Activated T-cell treated with anti-CD3 and anti-CD28 coated beads for 1 hour (primary cell): ENCODE measurements at regions not wholly inside any gene's neighbourhood (a gene's known extent, or its start where the extent isn't known, plus 50 kb on each side); places are given as distances from the start of the nearest gene placed in this dataset.

Experiments used
- DNase-seq: peaks from one replicate; pipeline ENCODE4 v3.0.0-alpha.2; 2020; ENCODE audit warnings: low read depth

DNA sequence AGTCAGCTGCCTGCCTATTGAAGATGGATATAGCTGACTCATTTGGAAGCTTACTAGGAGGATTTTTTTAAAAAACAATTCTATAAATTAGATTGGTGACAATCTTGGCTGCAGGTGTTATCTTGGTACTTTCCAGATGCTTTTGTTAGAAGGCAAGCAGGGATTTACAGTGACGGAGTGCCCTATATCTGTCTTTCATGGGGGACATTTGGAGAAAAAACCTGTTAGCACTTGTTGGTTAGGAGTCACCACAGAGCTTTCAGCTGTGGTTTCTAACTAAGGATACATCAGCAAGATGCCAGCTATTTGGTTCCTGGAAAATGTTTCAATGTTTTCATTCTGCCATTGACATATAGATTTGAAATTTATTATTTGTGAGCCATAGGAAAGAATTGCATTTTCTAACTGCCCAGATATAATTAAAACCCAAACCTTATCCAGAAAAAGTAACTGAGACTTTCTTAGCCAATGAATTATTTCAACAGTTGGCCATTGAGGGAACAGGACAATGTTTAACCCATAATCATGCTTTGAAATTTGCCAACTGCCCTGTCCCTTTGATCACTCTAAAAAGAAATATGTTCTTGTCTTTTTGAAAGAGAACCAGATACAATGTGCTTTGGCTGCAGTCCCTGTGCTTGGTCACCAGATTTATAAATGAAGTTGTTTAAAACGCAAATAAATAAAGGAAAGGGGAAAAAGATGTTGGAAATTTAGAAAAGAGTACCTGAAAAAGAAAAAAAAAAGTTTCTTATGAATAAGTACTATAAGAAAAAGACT lies 761.0 kb upstream of the CXADR start:
- no peak for DNase-seq

- DNase-seq = no peak
These were observed 760.4 kb upstream of the CXADR start for GRCh38 chr21:16752475-16752857.

GRCh38 chr21:16755061-16755460 lies 757.8 kb upstream of the CXADR start:
- DNase-seq = no peak

- no peak for DNase-seq
These were observed 745.6 kb upstream of the CXADR start for GRCh38 chr21:16767201-16767600.

- DNase-seq = no peak
These were observed 744.7 kb upstream of the CXADR start for GRCh38 chr21:16768096-16768495.

DNA sequence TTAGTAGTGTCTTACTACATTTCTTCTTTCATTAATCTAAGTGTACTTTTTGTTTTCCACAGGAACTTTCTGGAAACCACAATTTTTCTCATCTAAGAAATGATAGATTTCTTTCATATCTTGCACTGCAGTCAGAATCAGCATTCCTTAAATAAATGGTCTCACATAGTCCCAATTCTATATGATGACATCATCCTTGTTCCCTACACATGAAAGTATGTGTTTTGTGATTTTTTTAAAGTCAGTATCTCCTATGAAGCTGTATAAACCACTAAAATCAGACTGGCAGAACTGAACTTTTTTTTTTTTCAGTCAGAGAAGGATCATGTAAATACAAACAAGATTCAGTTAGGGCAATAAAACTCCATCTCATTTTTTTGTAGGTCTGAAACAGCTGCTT lies 742.6 kb upstream of the CXADR start:
- DNase-seq = no peak

DNA sequence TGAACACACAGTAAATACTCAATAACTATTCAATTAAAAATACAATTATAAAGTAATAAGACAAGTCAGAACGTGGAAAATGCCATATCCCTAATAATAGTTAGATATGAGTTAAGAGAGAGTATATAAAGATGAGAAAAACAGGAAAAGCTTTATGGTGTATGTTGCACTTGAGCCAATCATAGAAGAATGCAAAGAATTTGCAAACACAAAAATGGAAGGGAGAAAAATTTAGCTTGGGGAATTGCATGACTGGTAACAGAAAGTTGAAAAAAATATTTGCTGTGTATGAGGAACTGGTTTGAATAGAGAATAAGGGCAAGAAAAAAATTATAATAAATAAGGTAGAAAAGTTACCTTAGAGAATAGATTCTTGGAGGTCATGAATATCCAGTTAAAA lies 739.6 kb upstream of the CXADR start:
- no peak for DNase-seq

DNA sequence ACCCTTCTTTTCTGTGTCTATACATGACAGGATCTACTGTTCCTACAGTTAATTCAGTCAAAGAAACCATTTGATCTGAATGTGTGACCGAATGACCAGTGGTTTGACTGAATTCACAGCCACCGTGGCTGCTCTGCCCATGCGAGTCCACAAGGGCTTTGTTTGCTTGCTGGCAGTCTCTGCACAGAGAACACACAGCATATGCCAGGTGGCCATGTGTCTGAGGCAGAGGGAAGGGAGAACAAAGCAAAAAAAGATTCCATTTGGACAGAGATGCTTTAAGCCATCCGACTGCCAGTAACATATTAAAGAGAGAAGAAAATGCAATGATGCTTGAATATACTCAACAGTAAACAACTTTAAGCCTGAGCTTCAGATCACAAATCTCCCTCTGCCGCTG lies 737.8 kb upstream of the CXADR start:
- DNase-seq = no peak

GRCh38 chr21:16777041-16777720 lies 735.7 kb upstream of the CXADR start:
- no peak for DNase-seq

DNA sequence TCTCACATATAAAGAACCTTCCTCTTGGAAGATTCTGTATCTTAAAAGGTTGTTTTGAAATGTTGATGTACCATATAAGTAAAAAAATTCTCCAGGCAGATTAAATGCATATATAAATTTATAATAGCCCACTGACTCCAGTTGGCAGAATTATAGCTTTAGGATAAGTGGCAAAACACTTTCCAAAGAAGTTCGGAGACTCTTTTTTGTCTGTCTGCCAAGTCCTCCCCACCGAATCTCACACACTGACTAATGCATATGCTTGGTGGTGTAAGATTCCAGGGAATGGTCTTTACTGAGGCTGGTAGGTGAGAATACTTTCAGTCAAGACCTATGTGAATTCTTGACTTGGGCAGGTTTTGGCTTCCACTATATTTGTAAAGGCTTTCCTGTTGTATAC lies 724.3 kb upstream of the CXADR start:
- no peak for DNase-seq

DNA sequence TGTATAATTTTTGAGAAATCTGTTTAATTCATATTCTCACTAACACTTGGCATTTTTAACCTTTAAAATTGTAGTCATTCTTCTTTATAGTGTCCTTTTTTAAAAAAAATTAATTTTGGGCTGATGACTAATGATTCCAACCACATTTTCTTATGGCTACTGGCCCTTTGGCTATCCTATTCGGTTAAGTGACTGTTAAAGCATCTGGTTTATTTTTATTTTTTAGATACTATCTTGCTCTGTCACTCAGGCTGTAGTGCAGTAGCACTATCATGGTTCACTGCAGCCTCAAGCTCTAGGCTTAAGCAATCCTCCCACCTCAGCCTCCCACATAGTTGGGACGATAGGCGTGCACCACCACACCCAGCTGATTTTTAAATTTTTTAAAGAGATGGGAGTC lies 723.2 kb upstream of the CXADR start:
- DNase-seq = no peak

- DNase-seq = no peak
These were observed 720.7 kb upstream of the CXADR start for GRCh38 chr21:16792101-16792500.

DNA sequence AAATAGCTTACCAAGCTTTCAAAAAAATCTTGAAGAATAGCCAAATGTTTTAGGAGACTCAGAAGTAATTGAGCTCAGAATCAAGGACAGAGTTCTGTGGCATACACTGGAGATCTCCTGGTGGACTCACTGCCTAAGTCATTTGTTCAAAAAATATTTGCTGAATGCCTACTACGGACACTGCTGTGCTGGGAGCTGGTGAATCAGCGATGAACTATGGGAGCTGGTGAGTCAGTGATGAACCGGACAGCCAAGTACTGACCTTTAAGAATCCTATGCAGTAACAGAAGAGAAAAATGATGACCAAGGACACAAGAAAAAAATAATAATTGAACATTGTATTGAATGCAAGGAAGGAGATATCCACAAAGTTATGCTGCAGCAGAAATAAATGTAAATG lies 717.9 kb upstream of the CXADR start:
- no peak for DNase-seq

- DNase-seq = no peak
These were observed 716.1 kb upstream of the CXADR start for GRCh38 chr21:16796776-16797175.

DNA sequence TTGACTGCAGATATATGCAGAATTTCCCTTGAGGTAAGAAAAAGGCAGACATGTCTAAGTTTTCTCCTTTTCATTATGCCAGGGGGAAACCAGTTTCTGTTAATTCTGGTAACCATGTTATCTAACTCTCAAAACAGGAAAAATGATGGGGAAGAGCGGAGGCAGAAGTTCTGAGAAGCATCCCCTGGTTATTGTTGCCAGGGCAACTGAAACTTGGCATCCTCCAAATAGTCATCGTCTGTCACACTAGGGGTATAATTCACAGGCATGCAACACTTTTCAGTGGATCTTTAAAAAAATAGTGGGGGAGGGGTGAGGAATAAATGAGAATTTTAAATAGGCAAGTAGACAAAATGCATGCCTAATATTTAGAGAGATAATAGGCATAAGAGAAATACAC lies 715.3 kb upstream of the CXADR start:
- no peak for DNase-seq

DNA sequence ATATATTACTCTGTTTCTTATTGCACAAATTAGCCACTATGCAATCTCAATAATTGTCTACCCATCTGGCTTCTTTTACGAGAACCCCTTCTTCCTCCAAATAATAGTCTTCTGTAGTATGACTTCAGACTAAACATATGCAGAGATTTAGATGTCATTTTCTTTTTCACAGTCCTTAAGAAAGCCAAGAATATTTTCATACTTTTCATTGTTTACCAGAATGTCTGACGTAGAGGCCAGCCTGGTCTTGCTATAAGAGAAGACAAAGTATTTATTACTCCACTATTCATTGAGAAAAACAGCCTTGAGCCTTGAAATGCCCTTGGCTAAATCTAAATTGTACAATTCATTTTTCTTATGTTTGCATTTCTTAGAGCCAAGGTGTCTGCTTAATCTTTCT lies 714.9 kb upstream of the CXADR start:
- DNase-seq = no peak

GRCh38 chr21:16800536-16801275 lies 712.1 kb upstream of the CXADR start:
- no peak for DNase-seq

DNA sequence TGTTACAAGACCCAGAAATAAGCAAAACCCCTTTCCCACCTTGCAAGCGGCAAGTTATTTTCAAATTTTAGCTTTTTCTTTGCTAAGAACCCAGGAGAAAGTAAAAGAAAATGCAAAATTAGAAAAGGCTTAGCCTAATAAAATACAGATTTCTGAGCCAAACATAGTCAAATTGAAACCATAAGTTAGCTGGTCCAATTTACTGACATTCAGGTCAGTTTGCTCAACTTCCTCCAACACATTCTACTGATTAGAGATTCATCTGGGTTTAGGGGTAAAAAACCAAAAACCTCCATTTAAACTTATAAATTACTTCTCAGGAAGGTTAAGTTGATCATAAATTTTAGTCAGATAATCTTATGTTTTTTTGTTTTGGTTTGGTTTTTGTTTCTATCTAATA lies 701.8 kb upstream of the CXADR start:
- DNase-seq = no peak

DNA sequence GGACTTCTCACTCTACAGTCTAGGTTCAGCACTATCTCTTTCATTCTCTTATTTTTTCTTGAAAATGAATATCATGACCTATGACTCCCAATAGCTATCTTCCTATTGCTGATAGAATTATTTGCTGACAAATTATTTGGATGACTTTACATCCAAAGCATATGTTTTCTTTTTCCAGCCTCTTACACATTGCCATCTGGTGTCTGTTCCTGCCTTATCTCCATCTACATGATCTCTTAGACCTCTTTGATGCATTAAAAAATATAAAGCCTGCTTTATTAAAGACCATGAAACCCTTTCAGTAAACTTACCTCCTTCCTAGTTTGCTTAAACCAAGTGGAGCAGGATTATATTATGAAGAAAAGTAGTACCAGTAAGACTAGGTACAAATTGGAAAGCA lies 700.9 kb upstream of the CXADR start:
- no peak for DNase-seq

DNA sequence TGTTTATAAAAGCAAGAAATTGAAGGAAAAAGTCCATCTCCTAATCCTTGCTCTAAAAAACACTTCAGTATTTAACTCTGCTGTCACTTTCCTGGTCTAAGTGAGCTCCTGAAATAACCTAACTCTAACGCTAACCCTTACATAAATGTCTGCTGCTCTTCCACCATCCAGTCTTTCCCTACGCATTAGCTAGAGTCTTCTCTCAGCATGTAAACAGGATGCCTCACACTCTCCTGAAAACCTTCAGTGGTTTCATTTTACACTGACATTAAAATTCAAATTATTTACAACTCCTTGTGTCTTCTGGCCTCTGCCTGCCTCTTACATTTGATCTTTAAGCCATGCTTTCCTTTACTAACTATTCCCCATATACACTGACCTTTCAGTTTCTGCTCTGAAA lies 697.6 kb upstream of the CXADR start:
- DNase-seq = no peak

DNA sequence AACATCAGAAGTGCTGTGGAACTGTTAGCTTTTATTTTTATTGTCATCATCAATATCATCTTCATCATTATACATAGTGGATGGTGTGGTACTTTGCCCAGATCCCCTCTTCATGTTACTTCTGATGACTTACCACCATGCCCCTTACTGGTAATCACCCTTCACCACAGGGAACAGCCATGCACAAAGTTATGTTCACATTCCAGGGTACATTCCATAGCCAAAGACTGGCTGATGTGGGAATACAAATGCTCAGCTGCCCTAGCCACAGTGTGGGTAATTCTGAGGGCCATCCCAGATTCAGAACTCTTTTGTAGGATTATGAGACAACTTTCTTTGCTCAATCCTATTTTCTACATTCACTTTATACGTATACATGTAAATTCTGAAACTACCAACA lies 691.3 kb upstream of the CXADR start:
- DNase-seq = no peak

GRCh38 chr21:16829532-16829931 lies 683.3 kb upstream of the CXADR start:
- no peak for DNase-seq

- DNase-seq = no peak
These were observed 680.1 kb upstream of the CXADR start for GRCh38 chr21:16832791-16833190.
